Calu3 (cell line): ENCODE measurements at regions not wholly inside any gene's neighbourhood (a gene's known extent, or its start where the extent isn't known, plus 50 kb on each side); places are given as distances from the start of the nearest gene placed in this dataset.
"Not testable (repeated sequence)": the region's sequence is repeated elsewhere in the genome, so short reads cannot be mapped to it uniquely, and the experiment has no call there.

ENCODE experiments used
- BruUV-seq: library from RNA; stranded (reverse); fragments of 400-500 nt; replicated peaks from 2 replicates; lab custom pipeline; 2021; lab: Mats Ljungman, UMichigan
- CTCF ChIA-PET: fragments of 300-600 bp; sonication (Branson Sonifier 250); formaldehyde crosslinking; loops from one replicate; lab custom pipeline; 2022; ENCODE audit warnings: antibody characterized with exemption; lab: Charles Lee
- DNase-seq: peaks from one replicate; pipeline ENCODE4 v3.0.0; 2022
- H3K27ac Mint-ChIP-seq: one replicate; pipeline ENCODE4 v1.8.0; 2022; ENCODE audit warnings: mixed read lengths; ENCODE audit not compliant: unreplicated experiment
- H3K27me3 Mint-ChIP-seq: one replicate; pipeline ENCODE4 v1.8.0; 2022; ENCODE audit warnings: mixed read lengths; ENCODE audit not compliant: unreplicated experiment
- H3K36me3 Mint-ChIP-seq: one replicate; pipeline ENCODE4 v1.8.0; 2022; ENCODE audit warnings: mild to moderate bottlenecking, moderate library complexity, mixed read lengths; ENCODE audit not compliant: insufficient read depth, unreplicated experiment
- H3K4me1 Mint-ChIP-seq: one replicate; pipeline ENCODE4 v1.8.0; 2022; ENCODE audit warnings: mild to moderate bottlenecking, low read depth, mixed read lengths; ENCODE audit not compliant: unreplicated experiment
- H3K4me3 Mint-ChIP-seq: one replicate; pipeline ENCODE4 v1.8.0; 2022; ENCODE audit warnings: mild to moderate bottlenecking, low read depth, moderate library complexity, mixed read lengths; ENCODE audit not compliant: unreplicated experiment
- H3K9me3 Mint-ChIP-seq: one replicate; pipeline ENCODE4 v1.8.0; 2022; ENCODE audit warnings: low read depth, mixed read lengths; ENCODE audit not compliant: unreplicated experiment
- intact Hi-C: fragments of 100-400 bp; cut with micrococcal nuclease; formaldehyde crosslinking; loops from one replicate; pipeline ENCODE4 v1.10.0; 2022; ENCODE audit not compliant: unreplicated experiment
- TF ChIP-seq, protein P1 (sequence below): fragments of 200-600 bp; IDR thresholded peaks from one replicate; pipeline ENCODE4 v1.8.0; 2022; ENCODE audit warnings: antibody characterized with exemption; ENCODE audit not compliant: unreplicated experiment

DNA sequence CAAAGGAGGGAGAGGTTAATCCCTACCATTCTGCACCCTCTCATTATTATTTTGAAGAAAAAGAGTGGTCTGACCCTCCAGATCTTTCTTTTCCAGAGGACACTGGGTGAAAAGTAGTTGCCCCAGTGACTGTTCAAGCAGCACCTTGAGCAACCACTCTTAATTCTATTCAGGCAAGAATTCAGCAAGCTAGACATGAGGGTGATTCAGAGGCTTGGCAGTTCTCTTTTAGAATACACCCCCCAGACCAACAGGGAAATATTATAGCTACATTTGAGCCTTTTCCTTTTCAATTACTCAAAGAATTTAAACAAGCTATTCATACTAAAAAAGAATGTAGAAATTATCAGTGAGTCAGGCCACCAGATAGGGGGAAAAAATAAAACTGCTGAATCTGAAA, 178.3 kb downstream of the MRPS30 start:
- CTCF ChIA-PET, result no interaction called here
- Mint-ChIP-seq H3K36me3 (no peaks in the 10 kb centered on the region), H3K9me3 (peaks cover 20% of the 10 kb centered on the region), H3K4me3 (no peak overlapping the region), H3K4me1 (no peaks in the 10 kb centered on the region), H3K27ac (no peak overlapping the region), H3K27me3 (no peaks in the 10 kb centered on the region)
- BruUV-seq, result no TSS peak
- TF ChIP-seq, protein P1, sequence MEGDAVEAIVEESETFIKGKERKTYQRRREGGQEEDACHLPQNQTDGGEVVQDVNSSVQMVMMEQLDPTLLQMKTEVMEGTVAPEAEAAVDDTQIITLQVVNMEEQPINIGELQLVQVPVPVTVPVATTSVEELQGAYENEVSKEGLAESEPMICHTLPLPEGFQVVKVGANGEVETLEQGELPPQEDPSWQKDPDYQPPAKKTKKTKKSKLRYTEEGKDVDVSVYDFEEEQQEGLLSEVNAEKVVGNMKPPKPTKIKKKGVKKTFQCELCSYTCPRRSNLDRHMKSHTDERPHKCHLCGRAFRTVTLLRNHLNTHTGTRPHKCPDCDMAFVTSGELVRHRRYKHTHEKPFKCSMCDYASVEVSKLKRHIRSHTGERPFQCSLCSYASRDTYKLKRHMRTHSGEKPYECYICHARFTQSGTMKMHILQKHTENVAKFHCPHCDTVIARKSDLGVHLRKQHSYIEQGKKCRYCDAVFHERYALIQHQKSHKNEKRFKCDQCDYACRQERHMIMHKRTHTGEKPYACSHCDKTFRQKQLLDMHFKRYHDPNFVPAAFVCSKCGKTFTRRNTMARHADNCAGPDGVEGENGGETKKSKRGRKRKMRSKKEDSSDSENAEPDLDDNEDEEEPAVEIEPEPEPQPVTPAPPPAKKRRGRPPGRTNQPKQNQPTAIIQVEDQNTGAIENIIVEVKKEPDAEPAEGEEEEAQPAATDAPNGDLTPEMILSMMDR, result no peak
- intact Hi-C loops, result no loop called here
- no peak for DNase-seq

DNA sequence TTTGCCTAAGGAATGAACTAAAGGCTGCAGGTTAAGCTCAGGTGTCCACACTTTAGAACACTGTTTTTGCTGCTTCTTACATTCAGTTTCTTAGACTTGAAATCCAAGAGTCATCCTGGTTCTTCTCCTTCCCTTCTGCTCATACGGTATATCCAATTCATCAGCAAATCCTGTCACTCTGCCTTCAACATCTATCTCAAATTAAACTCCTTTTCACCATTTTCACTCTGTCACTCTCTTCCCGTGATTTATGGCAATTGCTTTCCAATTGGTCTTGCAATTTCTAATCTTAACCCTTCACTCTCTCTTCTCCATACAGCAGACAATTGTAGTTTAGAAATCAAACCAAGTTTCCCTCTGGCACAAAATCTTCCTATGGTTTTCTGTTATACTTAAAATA, 182.9 kb downstream of the MRPS30 start:
- H3K27me3 Mint-ChIP-seq, result no peaks in the 10 kb centered on the region
- no peak overlapping the region for H3K4me3 Mint-ChIP-seq
- no peak for DNase-seq
- H3K9me3 Mint-ChIP-seq, result peaks cover 4% of the 10 kb centered on the region
- intact Hi-C loops, result no loop called here
- no peaks in the 10 kb centered on the region for H3K4me1 Mint-ChIP-seq
- CTCF ChIA-PET, result no interaction called here
- TF ChIP-seq, protein P1, result no peak
- no peak overlapping the region for H3K27ac Mint-ChIP-seq
- no peaks in the 10 kb centered on the region for H3K36me3 Mint-ChIP-seq
- no TSS peak for BruUV-seq

DNA sequence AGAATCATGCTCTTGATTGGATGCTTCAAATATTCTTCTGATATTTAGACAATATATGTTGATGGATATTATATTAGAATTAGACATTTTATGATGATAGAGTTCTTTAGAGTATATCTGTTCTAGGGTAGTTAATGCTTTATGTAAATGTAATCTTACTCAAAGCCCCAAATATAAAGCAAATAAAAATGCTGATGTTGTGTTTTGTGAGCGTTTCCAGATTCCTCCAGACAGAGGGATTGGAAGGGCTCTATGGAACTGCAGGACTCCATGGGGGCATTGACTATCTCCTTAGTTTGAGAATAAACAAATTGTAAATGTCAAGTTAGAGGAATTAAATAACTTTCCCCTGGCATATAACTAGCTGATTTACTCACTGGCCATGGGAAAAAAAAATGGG, 184.5 kb downstream of the MRPS30 start:
- TF ChIP-seq, protein P1, result no peak
- Mint-ChIP-seq H3K27ac (no peak overlapping the region), H3K9me3 (peaks cover 3% of the 10 kb centered on the region), H3K36me3 (no peaks in the 10 kb centered on the region), H3K4me3 (no peak overlapping the region), H3K27me3 (no peaks in the 10 kb centered on the region), H3K4me1 (no peaks in the 10 kb centered on the region)
- no peak for DNase-seq
- CTCF ChIA-PET, result no interaction called here
- intact Hi-C loops, result no loop called here
- BruUV-seq, result no TSS peak

DNA sequence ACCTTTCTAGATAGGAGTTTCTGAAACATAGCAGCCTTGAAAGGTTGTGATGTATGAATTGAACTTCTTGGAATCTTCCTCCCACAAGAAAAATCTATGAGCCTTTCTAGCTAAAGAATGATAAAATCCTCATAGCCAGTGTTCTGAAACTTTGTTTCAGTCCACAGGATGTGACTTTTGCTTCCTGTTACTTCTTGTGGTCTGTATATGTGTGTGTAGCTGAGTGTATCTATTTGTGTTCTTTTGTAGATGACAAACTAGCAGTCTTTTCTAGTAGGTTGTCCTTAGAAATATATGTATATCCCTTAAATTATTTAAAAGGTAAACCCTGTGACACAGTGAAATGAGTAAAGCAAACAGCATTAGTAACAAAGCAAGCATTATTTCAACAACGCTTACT, 188.8 kb downstream of the MRPS30 start:
- TF ChIP-seq, protein P1, result no peak
- intact Hi-C loops, result no loop called here
- Mint-ChIP-seq H3K27me3 (no peaks in the 10 kb centered on the region), H3K4me1 (no peaks in the 10 kb centered on the region), H3K4me3 (no peak overlapping the region), H3K36me3 (no peaks in the 10 kb centered on the region), H3K9me3 (no peaks in the 10 kb centered on the region), H3K27ac (no peak overlapping the region)
- no TSS peak for BruUV-seq
- CTCF ChIA-PET, result no interaction called here
- DNase-seq, result no peak

DNA sequence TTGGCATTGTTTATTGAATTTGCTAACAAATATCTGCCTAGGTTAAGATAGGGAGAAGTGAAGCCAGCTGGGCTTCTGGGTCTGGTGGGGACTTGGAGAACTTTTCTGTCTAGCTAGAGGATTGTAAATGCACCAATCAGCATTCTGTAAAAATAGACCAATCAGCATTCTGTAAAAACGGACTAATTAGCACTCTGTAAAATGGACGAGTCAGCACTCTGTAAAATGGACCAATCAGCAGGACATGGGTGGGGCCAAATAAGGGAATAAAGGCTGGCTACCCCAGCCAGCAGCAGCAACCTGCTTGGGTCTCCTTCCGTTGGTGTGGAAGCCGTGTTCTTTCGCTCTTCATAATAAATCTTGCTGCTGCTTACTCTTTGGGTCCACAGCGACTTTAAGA, 198.4 kb downstream of the MRPS30 start:
- H3K27ac Mint-ChIP-seq, H3K9me3 Mint-ChIP-seq, H3K4me1 Mint-ChIP-seq, DNase-seq, H3K4me3 Mint-ChIP-seq, H3K36me3 Mint-ChIP-seq, CTCF ChIA-PET, intact Hi-C loops, H3K27me3 Mint-ChIP-seq, BruUV-seq: not testable (repeated sequence)
